OCI-LY1 (cell line): ENCODE measurements at regions not wholly inside any gene's neighbourhood (a gene's known extent, or its start where the extent isn't known, plus 50 kb on each side); places are given as distances from the start of the nearest gene placed in this dataset.

ENCODE experiments used
- EZH2 ChIP-seq: fragments of 200-600 bp; sonication (generic), shearing (Covaris generic); IDR thresholded peaks from 2 replicates; pipeline ENCODE4 v1.8.0; 2017; ENCODE audit warnings: borderline replicate concordance, mixed run types, mild to moderate bottlenecking, antibody characterized with exemption, low read length, moderate library complexity, mixed read lengths
- TF ChIP-seq, protein P1 (sequence below): fragments of 200-600 bp; sonication (generic), shearing (Covaris generic); IDR thresholded peaks from 2 replicates; pipeline ENCODE4 v1.5.1; 2017; ENCODE audit warnings: mild to moderate bottlenecking, antibody characterized with exemption, low read length, moderate library complexity, mixed read lengths

- TF ChIP-seq, protein P1, sequence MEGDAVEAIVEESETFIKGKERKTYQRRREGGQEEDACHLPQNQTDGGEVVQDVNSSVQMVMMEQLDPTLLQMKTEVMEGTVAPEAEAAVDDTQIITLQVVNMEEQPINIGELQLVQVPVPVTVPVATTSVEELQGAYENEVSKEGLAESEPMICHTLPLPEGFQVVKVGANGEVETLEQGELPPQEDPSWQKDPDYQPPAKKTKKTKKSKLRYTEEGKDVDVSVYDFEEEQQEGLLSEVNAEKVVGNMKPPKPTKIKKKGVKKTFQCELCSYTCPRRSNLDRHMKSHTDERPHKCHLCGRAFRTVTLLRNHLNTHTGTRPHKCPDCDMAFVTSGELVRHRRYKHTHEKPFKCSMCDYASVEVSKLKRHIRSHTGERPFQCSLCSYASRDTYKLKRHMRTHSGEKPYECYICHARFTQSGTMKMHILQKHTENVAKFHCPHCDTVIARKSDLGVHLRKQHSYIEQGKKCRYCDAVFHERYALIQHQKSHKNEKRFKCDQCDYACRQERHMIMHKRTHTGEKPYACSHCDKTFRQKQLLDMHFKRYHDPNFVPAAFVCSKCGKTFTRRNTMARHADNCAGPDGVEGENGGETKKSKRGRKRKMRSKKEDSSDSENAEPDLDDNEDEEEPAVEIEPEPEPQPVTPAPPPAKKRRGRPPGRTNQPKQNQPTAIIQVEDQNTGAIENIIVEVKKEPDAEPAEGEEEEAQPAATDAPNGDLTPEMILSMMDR = no peak
- TF ChIP-seq EZH2 = no peak
Measured at GRCh38 chr2:210919128-210919527, 362.7 kb downstream of the CPS1 start.
